OCI-LY1 (cell line): ENCODE measurements at regions not wholly inside any gene's neighbourhood (a gene's known extent, or its start where the extent isn't known, plus 50 kb on each side); places are given as distances from the start of the nearest gene placed in this dataset.

ENCODE experiments used
- H2AFZ ChIP-seq: fragments of 200-600 bp; sonication (generic), shearing (Covaris generic); 2 replicates; pipeline ENCODE4 v1.6.0; 2014; ENCODE audit warnings: antibody characterized with exemption, mild to moderate bottlenecking, low read length
- H3F3A ChIP-seq: fragments of 200-600 bp; sonication (generic), shearing (Covaris generic); 2 replicates; pipeline ENCODE4 v1.6.0; 2014; ENCODE audit warnings: mild to moderate bottlenecking, antibody characterized with exemption, low read length, moderate library complexity; ENCODE audit not compliant: insufficient read depth
- H3K27ac ChIP-seq: fragments of 200-600 bp; sonication (generic); 2 replicates; pipeline ENCODE4 v1.5.1; 2014; ENCODE audit warnings: low read length, mixed run types, mild to moderate bottlenecking, low read depth; ENCODE audit not compliant: poor library complexity, severe bottlenecking
- H3K27me3 ChIP-seq: fragments of 200-600 bp; sonication (generic); 2 replicates; pipeline ENCODE4 v1.6.0; 2014; ENCODE audit warnings: antibody characterized with exemption, mild to moderate bottlenecking, low read length, moderate library complexity; ENCODE audit not compliant: insufficient read depth
- H3K36me3 ChIP-seq: fragments of 200-600 bp; sonication (generic); 2 replicates; pipeline ENCODE4 v1.6.1; 2014; ENCODE audit warnings: mild to moderate bottlenecking, antibody characterized with exemption, low read length, moderate library complexity, mixed read lengths; ENCODE audit not compliant: insufficient read depth
- H3K4me1 ChIP-seq: fragments of 200-600 bp; sonication (generic); 2 replicates; pipeline ENCODE4 v1.5.1; 2014; ENCODE audit warnings: mild to moderate bottlenecking, low read length, moderate library complexity; ENCODE audit not compliant: insufficient read depth, severe bottlenecking
- H3K4me2 ChIP-seq: fragments of 200-600 bp; sonication (generic), shearing (Covaris generic); 2 replicates; pipeline ENCODE4 v1.6.1; 2014; ENCODE audit warnings: low read length
- H3K4me3 ChIP-seq: fragments of 200-600 bp; sonication (generic); 2 replicates; pipeline ENCODE4 v1.5.1; 2014; ENCODE audit warnings: low read length, low read depth, mild to moderate bottlenecking, mixed read lengths; ENCODE audit not compliant: poor library complexity, severe bottlenecking
- H3K79me2 ChIP-seq: fragments of 200-600 bp; shearing (Covaris generic); 2 replicates; pipeline ENCODE4 v1.6.1; 2016; ENCODE audit warnings: mixed run types, low read length, mixed read lengths; ENCODE audit not compliant: insufficient read depth
- H3K9ac ChIP-seq: fragments of 200-600 bp; sonication (generic), shearing (Covaris generic); 2 replicates; pipeline ENCODE4 v1.6.1; 2014; ENCODE audit warnings: mild to moderate bottlenecking, low read length, mixed read lengths
- H3K9me2 ChIP-seq: fragments of 200-600 bp; sonication (generic), shearing (Covaris generic); 2 replicates; pipeline ENCODE4 v1.6.1; 2014; ENCODE audit warnings: low read depth, mild to moderate bottlenecking, low read length, mixed read lengths
- H3K9me3 ChIP-seq: fragments of 200-600 bp; shearing (Covaris generic); 2 replicates; pipeline ENCODE4 v1.6.1; 2014; ENCODE audit warnings: low read length, mixed read lengths
- H4K20me1 ChIP-seq: fragments of 200-600 bp; sonication (generic), shearing (Covaris generic); 2 replicates; pipeline ENCODE4 v1.6.0; 2016; ENCODE audit warnings: mild to moderate bottlenecking, low read length; ENCODE audit not compliant: insufficient read depth
- CTCF ChIP-seq: fragments of 200-600 bp; sonication (generic), shearing (Covaris generic); IDR thresholded peaks from 2 replicates; pipeline ENCODE4 v1.5.1; 2017; ENCODE audit warnings: mild to moderate bottlenecking, antibody characterized with exemption, low read length, moderate library complexity, mixed read lengths
- EZH2 ChIP-seq: fragments of 200-600 bp; sonication (generic), shearing (Covaris generic); IDR thresholded peaks from 2 replicates; pipeline ENCODE4 v1.8.0; 2017; ENCODE audit warnings: borderline replicate concordance, mixed run types, mild to moderate bottlenecking, antibody characterized with exemption, low read length, moderate library complexity, mixed read lengths

- Histone ChIP-seq H3K9ac (no peak overlapping the region), H2AFZ (no peak overlapping the region), H3K27ac (no peak overlapping the region), H3K9me3 (no peaks in the 10 kb centered on the region), H4K20me1 (no peaks in the 10 kb centered on the region), H3K36me3 (no peaks in the 10 kb centered on the region), H3K4me3 (no peak overlapping the region), H3K9me2 (no peaks in the 10 kb centered on the region), H3F3A (no peaks in the 10 kb centered on the region), H3K27me3 (no peaks in the 10 kb centered on the region), H3K79me2 (no peaks in the 10 kb centered on the region), H3K4me2 (no peak overlapping the region), H3K4me1 (no peaks in the 10 kb centered on the region)
- TF ChIP-seq CTCF: no peak
- TF ChIP-seq EZH2: no peak
Measured at GRCh38 chr5:174423558-174423957, 300.8 kb upstream of the MSX2 start.

DNA sequence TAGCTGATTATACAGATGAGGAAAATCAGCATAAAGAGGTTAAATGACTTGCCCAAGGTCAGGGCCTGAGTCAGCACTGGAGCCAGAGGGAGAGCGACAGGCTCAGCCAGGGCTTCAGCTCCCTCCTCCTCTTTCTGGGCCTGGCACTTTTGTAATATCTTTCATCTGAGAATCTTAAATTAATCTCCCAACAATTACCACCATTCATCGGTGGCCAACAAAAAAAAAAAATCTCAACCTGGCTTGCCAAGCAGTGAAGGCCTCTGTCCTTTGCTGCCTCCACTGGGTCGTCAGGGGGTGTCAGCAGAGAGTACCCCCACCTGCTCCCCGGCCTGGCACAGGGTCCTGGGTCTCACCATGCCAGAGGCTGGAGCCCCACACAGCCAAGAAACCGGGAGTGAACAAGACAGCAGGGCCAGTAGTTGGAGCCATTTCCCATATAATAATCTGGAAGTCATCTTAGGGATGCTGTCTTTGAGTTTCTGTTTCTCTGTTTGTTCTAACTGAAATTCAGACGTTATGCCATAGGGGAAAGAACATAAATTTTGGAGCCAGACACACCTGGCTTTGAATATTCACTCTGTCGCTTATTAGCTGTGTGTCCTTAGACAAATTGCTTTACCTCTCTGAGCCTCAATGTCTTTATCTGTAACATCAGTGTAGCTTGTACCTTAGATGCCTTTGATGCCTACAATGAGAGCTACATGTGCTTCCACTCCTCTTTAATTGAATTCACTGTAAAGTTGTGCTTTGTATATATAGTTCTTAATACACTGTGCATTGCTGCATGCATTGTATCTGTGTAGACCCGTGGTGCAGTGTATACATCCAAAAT lies 299.9 kb upstream of the MSX2 start:
- Histone ChIP-seq H3K9me2 (no peaks in the 10 kb centered on the region), H3K79me2 (no peaks in the 10 kb centered on the region), H3K27ac (no peak overlapping the region), H3K9ac (no peak overlapping the region), H3K4me3 (no peak overlapping the region), H3K36me3 (no peaks in the 10 kb centered on the region), H3K9me3 (no peaks in the 10 kb centered on the region), H3F3A (no peaks in the 10 kb centered on the region), H4K20me1 (no peaks in the 10 kb centered on the region), H3K4me1 (no peaks in the 10 kb centered on the region), H3K27me3 (no peaks in the 10 kb centered on the region), H3K4me2 (no peak overlapping the region), H2AFZ (no peak overlapping the region)
- TF ChIP-seq EZH2: no peak

GRCh38 chr5:174425271-174425963 lies 299.0 kb upstream of the MSX2 start:
- no peak for TF ChIP-seq CTCF
- no peak for TF ChIP-seq EZH2
- no peaks in the 10 kb centered on the region for H3K9me3 ChIP-seq
- H3F3A ChIP-seq: no peaks in the 10 kb centered on the region
- no peaks in the 10 kb centered on the region for H3K79me2 ChIP-seq
- H3K36me3 ChIP-seq: no peaks in the 10 kb centered on the region
- H4K20me1 ChIP-seq: no peaks in the 10 kb centered on the region
- H3K9me2 ChIP-seq: no peaks in the 10 kb centered on the region
- H3K4me1 ChIP-seq: no peaks in the 10 kb centered on the region
- H3K4me2 ChIP-seq: no peak overlapping the region
- H3K27me3 ChIP-seq: no peaks in the 10 kb centered on the region
- no peak overlapping the region for H3K4me3 ChIP-seq
- H3K27ac ChIP-seq: no peak overlapping the region
- H2AFZ ChIP-seq: no peak overlapping the region
- no peak overlapping the region for H3K9ac ChIP-seq

DNA sequence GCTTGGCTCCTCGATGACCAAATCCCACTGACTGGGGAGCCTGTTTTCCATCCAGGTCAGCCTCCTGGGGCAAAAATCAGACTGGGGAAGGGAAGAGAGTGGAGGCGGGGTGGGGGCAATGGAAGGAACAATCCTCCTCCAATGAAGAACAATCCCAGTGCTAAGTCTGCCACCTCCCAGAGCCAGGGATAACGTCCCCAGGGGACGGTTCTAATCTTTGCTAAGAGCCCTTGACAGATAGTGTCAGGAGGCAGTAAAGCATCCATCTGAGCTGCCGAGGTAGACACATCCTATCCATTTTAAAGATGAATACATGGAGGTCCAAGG lies 298.5 kb upstream of the MSX2 start:
- Histone ChIP-seq H3K9me3 (no peaks in the 10 kb centered on the region), H3K4me3 (no peak overlapping the region), H3K4me1 (no peaks in the 10 kb centered on the region), H3K27me3 (no peaks in the 10 kb centered on the region), H4K20me1 (no peaks in the 10 kb centered on the region), H3K4me2 (no peak overlapping the region), H3F3A (no peaks in the 10 kb centered on the region), H3K36me3 (no peaks in the 10 kb centered on the region), H3K27ac (no peak overlapping the region), H2AFZ (no peak overlapping the region), H3K79me2 (no peaks in the 10 kb centered on the region), H3K9me2 (no peaks in the 10 kb centered on the region), H3K9ac (no peak overlapping the region)
- TF ChIP-seq CTCF (no peak), EZH2 (no peak)
